Endometrium (tissue), 2 donors: ENCODE measurements at regions not wholly inside any gene's neighbourhood (a gene's known extent, or its start where the extent isn't known, plus 50 kb on each side); places are given as distances from the start of the nearest gene placed in this dataset.

Experiments used
- FAIRE-seq: peaks from 2 replicates; lab custom pipeline; 2012; peaks lifted over from hg19 to GRCh38; lab: Jason Lieb, UNC
- donor health status: control.
- donor health status: control.

GRCh38 chr1:239888639-239889038 is 203.0 kb upstream of the FMN2 start:
- FAIRE-seq = no peak

- FAIRE-seq = no peak
Measured at GRCh38 chr1:239891621-239892358, 199.9 kb upstream of the FMN2 start.

- no peak for FAIRE-seq
Measured at GRCh38 chr1:239892602-239893001, 199.1 kb upstream of the FMN2 start.

- FAIRE-seq = no peak
Measured at GRCh38 chr1:239893127-239893731, 198.5 kb upstream of the FMN2 start.

- FAIRE-seq = no peak
Measured at GRCh38 chr1:239896569-239896968, 195.1 kb upstream of the FMN2 start.

- FAIRE-seq = no peak
Measured at GRCh38 chr1:239896980-239897379, 194.7 kb upstream of the FMN2 start.

- no peak for FAIRE-seq
Measured at GRCh38 chr1:239897458-239897857, 194.2 kb upstream of the FMN2 start.

- peak; percentile 92 for FAIRE-seq
Measured at GRCh38 chr1:239898062-239898730, 193.5 kb upstream of the FMN2 start.

- no peak for FAIRE-seq
Measured at GRCh38 chr1:239899747-239900146, 191.9 kb upstream of the FMN2 start.

- FAIRE-seq = no peak
Measured at GRCh38 chr1:239906394-239906793, 185.3 kb upstream of the FMN2 start.

- no peak for FAIRE-seq
Measured at GRCh38 chr1:239909898-239910297, 181.8 kb upstream of the FMN2 start.

GRCh38 chr1:239912471-239912870 is 179.2 kb upstream of the FMN2 start:
- no peak for FAIRE-seq

GRCh38 chr1:239913141-239913585 is 178.5 kb upstream of the FMN2 start:
- no peak for FAIRE-seq

GRCh38 chr1:239914751-239915231 is 176.9 kb upstream of the FMN2 start:
- no peak for FAIRE-seq

- no peak for FAIRE-seq
Measured at GRCh38 chr1:239918634-239919033, 173.0 kb upstream of the FMN2 start.

- no peak for FAIRE-seq
Measured at GRCh38 chr1:239920214-239920613, 171.5 kb upstream of the FMN2 start.

GRCh38 chr1:239922778-239923522 is 168.7 kb upstream of the FMN2 start:
- no peak for FAIRE-seq

- no peak for FAIRE-seq
Measured at GRCh38 chr1:239924741-239925350, 166.8 kb upstream of the FMN2 start.

GRCh38 chr1:239926184-239926583 is 165.5 kb upstream of the FMN2 start:
- FAIRE-seq = no peak

GRCh38 chr1:239929317-239929716 is 162.4 kb upstream of the FMN2 start:
- no peak for FAIRE-seq

- no peak for FAIRE-seq
Measured at GRCh38 chr1:239930686-239931262, 160.9 kb upstream of the FMN2 start.

GRCh38 chr1:239931341-239931740 is 160.3 kb upstream of the FMN2 start:
- FAIRE-seq = no peak
